ENCODE measurements at regions not wholly inside any gene's neighbourhood (a gene's known extent, or its start where the extent isn't known, plus 50 kb on each side); places are given as distances from the start of the nearest gene placed in this dataset.

GRCh38 chr16:64217789-64218535 is 903.9 kb downstream of the CDH11 start:
- TF ChIP-seq CTCF (IDR thresholded peaks at IDR 0.05) (no peak), EP300 (IDR thresholded peaks at IDR 0.05; ENCODE audit: low read depth) (no peak), POLR2AphosphoS5 (IDR thresholded peaks at IDR 0.05) (no peak), POLR2A (IDR thresholded peaks at IDR 0.05) (no peak)

Measured in transverse colon (tissue), 4 donors.